GM21717 (cell line): ENCODE measurements at regions not wholly inside any gene's neighbourhood (a gene's known extent, or its start where the extent isn't known, plus 50 kb on each side); places are given as distances from the start of the nearest gene placed in this dataset.

Experiments
- ATAC-seq: cut with Tn5 transposase; IDR thresholded peaks from one replicate; pipeline ENCODE4 v1.9.1; 2021; ENCODE audit warnings: mild to moderate bottlenecking, moderate library complexity; ENCODE audit not compliant: unreplicated experiment

GRCh38 chr13:80477661-80478443 lies 136.9 kb upstream of the SPRY2 start:
- no peak for ATAC-seq

- ATAC-seq = no peak
Measured at GRCh38 chr13:80476953-80477352, 136.0 kb upstream of the SPRY2 start.

- ATAC-seq = no peak
Measured at GRCh38 chr13:80475718-80476117, 134.8 kb upstream of the SPRY2 start.

GRCh38 chr13:80473695-80474094 lies 132.8 kb upstream of the SPRY2 start:
- no peak for ATAC-seq

DNA sequence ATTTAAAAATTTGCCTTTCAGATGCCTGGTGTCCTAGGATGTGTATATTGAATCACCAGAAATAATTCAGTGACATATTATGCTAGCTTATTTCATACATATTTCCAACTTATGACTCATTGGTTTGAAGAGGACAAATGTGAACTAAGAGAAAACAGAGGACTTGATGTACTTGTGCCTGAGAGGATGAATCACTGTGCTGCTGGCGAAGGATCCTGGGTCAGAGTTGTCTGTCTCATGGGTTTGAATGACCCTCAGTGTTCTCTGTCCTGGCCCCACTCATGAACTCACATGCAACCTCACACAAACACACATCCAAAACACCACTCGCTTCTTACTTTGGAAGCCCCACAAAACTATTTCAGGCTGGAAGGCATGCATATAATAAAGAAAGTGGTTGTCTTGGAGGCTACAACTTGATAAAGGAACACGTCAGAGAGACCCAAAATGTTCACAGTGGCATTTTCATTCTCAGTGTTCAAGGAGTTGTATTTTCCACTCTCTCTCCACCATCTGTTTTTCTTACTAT lies 129.0 kb upstream of the SPRY2 start:
- no peak for ATAC-seq

DNA sequence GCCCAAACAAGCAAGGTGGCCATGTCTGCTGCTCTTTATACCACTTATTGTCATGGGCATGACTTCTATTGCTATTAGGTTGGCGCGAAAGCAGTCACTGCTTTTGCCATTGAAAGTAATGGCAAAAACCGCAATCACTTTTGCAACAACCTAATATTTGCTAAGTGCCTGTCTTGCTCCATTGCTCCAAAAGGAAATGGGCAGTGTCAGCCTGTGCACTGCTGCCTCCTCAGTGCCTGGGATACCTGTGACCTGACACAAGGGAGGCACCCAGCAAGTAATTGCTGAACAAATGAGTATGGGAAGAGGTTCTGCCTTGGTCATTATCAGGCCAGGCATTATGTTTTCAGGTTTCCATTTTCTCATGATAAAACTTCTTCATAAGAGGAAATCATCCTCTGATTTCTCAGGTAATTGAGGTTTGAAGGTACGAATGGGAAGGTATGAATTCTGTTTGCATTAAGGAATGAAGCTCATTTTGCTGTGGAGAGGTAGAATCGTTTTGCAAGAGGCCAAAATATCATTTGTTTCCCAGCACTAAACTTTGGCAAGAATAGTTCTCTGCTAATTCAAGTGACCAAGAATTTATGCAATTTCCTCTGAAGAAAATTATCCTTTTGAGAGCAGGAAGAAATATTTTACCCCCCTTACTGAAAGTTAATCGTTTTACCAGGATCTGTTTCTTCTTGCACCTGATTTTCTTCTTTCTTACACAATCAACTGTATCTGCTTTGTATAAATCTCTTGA lies 128.4 kb upstream of the SPRY2 start:
- ATAC-seq = no peak

DNA sequence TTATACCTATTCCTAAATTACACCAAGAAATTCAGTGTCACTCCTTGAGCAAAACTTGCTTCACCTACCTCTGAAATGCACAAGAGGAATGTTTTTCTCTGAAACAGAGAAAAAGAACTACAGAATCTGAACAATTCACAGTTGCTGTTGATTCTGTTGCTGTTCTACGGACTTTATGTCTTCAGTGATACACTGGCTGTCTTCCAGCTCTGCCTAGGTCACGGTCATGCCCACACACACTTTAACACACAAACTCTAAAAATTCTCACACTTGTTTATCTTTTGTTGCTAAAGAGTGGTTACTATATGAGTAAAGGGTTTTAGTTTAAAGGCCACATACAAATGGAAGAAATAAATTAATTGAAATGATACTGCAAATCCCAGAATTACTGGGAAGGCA lies 124.4 kb upstream of the SPRY2 start:
- no peak for ATAC-seq

- no peak for ATAC-seq
Measured at GRCh38 chr13:80463673-80464352, 122.9 kb upstream of the SPRY2 start.

GRCh38 chr13:80462567-80462966 lies 121.6 kb upstream of the SPRY2 start:
- no peak for ATAC-seq

DNA sequence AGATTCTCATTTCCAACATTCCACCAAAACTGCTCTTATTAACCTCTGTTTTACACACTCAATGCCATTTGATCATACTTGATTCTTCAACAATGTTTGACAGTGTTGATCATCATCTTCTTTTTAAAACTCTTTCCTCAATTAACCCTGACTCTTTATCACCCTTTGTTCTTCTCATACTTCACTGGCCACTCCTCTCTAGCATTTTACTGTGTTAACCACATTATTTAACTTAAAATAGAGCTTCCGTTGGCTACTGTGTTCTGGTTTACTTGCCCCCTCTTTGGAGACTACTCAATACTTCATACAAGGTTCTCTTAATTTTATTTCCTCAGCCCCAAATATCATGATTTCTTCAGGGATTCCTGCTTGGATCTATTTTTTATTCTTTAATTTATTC lies 121.1 kb upstream of the SPRY2 start:
- ATAC-seq = no peak

DNA sequence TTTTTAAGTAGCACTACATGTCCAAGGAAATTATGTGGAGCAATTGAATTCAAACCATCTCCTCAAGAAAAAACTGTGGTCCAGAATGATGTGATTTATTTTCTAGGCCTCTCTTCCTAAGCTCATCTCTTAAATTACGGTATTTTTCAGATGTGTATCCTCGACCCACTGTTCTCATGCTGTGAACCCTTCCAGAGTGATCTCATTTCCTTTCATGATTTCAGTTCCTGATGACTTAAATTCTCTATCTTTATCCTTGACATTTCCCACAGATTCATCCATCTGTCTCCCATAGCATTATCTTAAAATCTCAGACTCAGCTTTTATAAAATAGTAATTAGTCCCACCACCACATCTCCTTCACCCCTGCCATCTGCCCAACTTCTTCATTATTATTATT lies 117.6 kb upstream of the SPRY2 start:
- ATAC-seq = no peak

DNA sequence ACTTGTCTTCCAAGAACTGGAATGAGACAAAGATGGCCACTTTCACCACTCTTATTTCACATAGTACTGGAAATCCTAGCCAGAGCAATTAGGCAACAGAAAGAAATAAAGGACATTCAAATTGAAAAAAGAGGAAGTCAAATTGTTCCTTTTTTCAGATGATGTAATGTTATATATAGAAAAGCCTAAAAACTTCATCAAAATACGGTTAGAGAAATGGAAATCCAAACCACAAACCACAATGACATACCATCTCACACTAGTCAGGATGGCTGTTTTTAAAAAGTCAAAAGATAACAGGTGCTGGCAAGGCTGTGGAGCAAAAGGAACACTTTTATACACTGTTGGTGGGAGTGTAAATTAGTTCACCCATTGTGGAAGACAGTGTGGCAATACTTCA lies 113.3 kb upstream of the SPRY2 start:
- ATAC-seq = peak; percentile 91

- ATAC-seq = no peak
Measured at GRCh38 chr13:80452279-80452678, 111.4 kb upstream of the SPRY2 start.

GRCh38 chr13:80451641-80452040 lies 110.7 kb upstream of the SPRY2 start:
- no peak for ATAC-seq

GRCh38 chr13:80450386-80450785 lies 109.5 kb upstream of the SPRY2 start:
- ATAC-seq = no peak

DNA sequence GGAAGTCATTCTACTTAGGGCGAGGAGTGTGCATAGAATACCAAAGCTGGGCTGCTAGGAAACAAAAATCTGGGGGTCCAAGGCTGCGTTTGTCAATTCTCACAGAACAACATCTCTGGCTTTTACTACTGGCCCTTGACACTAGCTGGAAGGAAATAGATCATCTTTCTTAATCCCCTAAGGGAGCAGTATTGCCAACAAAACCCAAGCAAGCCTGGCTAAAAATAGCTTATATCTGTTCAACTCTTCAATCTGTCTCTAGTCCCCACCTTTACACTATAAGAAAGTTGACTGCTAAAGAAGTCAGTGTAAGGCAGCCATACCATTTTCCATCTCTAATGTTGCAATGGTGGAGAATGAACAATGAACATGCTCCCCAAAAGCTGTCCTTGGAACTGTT lies 107.8 kb upstream of the SPRY2 start:
- no peak for ATAC-seq

- peak; percentile 40 for ATAC-seq
Measured at GRCh38 chr13:80447747-80448146, 106.8 kb upstream of the SPRY2 start.

DNA sequence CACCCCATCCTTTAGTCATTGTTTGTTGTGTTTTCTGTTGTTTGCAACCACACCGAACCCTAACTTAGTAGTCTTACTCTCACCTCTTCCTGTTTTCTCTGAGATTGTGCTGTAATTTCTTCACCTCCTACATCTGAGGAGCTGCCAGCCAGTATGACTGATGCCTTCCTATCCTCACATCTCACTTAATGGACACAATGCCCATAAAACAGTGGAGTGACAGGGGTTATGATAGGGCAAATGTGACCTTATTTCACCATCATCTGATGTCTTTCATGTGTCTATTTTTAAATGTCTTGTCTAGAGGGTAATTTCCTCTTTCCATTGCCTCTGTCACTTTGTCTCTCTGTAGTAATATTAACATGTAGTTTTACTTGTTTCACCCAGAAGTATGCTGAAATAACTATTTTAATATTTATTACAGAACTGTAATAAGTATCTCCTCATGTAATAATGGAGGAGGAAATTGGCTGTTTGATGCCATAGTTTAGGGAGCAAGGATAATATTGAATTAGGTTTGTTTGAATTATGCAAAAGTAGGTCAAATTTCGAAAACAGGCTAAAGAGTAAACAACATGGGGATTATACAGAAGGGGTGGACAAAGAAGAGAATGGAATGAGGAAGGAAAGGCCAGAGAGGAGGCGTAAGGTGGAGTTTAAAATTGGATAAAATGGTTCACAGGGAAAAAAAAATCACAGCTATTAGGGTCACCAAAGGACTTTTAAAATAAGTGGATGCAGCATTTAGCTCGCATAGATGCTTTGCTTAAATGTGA lies 103.5 kb upstream of the SPRY2 start:
- ATAC-seq = no peak

- no peak for ATAC-seq
Measured at GRCh38 chr13:80442609-80443008, 101.7 kb upstream of the SPRY2 start.

DNA sequence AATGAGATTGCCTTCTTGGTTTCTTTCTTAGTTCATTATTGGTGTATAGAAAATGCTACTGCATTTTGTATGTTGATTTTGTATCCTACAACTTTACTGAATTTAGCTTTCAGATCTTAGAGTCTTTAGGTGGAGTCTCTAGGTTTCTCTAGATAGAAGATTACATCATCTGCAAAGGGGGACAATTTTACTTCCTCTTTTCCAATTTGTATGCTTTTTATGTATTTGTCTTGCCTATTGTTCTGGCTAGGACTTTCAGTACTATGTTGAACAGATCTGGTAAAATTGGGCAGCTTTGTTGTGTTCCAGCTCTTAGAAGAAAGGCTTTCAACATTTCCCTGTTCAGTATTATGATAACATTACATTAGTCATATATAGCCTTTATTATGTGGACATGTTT lies 101.0 kb upstream of the SPRY2 start:
- peak; percentile 76 for ATAC-seq

DNA sequence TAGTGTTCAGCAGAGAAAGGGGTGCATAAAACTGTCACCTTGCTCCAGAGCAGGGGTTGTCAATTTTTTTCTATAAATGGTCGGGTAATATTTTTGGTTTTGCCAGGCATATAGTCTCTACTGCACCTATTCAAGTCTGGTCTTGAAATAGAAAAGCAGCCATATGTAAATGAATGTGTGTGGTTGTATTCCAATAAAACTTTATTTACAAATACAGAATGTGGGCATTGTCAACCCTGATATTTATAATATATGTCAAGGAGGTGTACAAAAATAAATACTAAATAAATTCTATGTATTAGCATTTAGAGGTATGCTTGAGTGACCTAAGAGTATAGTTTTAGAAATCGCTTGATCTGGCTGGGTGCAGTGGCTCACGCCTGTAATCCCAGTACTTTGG lies 97.6 kb upstream of the SPRY2 start:
- no peak for ATAC-seq
